Esophagus muscularis mucosa (tissue), 4 donors: ENCODE measurements at regions not wholly inside any gene's neighbourhood (a gene's known extent, or its start where the extent isn't known, plus 50 kb on each side); places are given as distances from the start of the nearest gene placed in this dataset.

Experiments used
- DNase-seq: peaks from one replicate; pipeline ENCODE4 v3.0.0-alpha.2; 2017; ENCODE audit errors: extremely low spot score
- H3K27ac ChIP-seq, 4 donors: fragments of 200-600 bp; sonication (generic); replicated peaks in 1 of 4; 1 replicate in 3 of 4; 2 replicates in 1 of 4; pipeline ENCODE4 v1.5.1; 2016 to 2019; ENCODE audit warnings: mild to moderate bottlenecking in 1 of 4
- H3K27me3 ChIP-seq, 4 donors: fragments of 200-600 bp; sonication (generic); one replicate each; pipeline versions ENCODE4 v1.5.1 to v1.6.0; 2016 to 2019
- H3K36me3 ChIP-seq, 4 donors: fragments of 200-600 bp; sonication (generic); one replicate each; pipeline ENCODE4 v1.5.1; 2016 to 2019
- H3K4me1 ChIP-seq, 4 donors: fragments of 200-600 bp; sonication (generic); one replicate each; pipeline ENCODE4 v1.5.1; 2016 to 2019
- H3K4me3 ChIP-seq, 4 donors: fragments of 200-600 bp; sonication (generic); 1 replicate in 2 of 4; 2 replicates in 2 of 4; pipeline ENCODE4 v1.5.1; 2016 to 2019; ENCODE audit warnings: mild to moderate bottlenecking in 4 of 4, moderate library complexity in 1 of 4
- H3K9me3 ChIP-seq, 4 donors: fragments of 200-600 bp; sonication (generic); 1 replicate in 3 of 4; 2 replicates in 1 of 4; pipeline ENCODE4 v1.5.1; 2016 to 2019
- EP300 ChIP-seq: sonication (generic); formaldehyde crosslinking; IDR thresholded peaks from one replicate; pipeline ENCODE4 v1.6.1; 2017; ENCODE audit warnings: antibody characterized with exemption
- POLR2A ChIP-seq: fragments of 450-650 bp; IDR thresholded peaks from one replicate; pipeline ENCODE4 v1.6.1; 2017; ENCODE audit warnings: antibody characterized with exemption, moderate library complexity, mild to moderate bottlenecking, low read depth
- POLR2AphosphoS5 ChIP-seq, 2 donors: sonication (generic); formaldehyde crosslinking; IDR thresholded peaks; one replicate each; pipeline ENCODE4 v1.6.1; 2017; ENCODE audit warnings: antibody characterized with exemption in 2 of 2
- WGBS: methylation state at CpG from one replicate; pipeline ENCODE4 v1.1.5; 2018; 5-methylcytosine and 5-hydroxymethylcytosine counted together
- intact Hi-C: fragments of 100-400 bp; cut with DNase I; formaldehyde crosslinking; loops from one replicate; pipeline ENCODE4 v1.15.1; 2023
- TF ChIP-seq, protein P1 (sequence below), 3 experiments: fragments of 200-600 bp in 2 of 3; fragments of 450-650 bp in 1 of 3; sonication (generic) in 2 of 3; IDR thresholded peaks; one replicate each; pipeline ENCODE4 v1.5.1; 2017 to 2019; ENCODE audit warnings: antibody characterized with exemption in 3 of 3, mild to moderate bottlenecking in 2 of 3, moderate library complexity in 1 of 3

DNA sequence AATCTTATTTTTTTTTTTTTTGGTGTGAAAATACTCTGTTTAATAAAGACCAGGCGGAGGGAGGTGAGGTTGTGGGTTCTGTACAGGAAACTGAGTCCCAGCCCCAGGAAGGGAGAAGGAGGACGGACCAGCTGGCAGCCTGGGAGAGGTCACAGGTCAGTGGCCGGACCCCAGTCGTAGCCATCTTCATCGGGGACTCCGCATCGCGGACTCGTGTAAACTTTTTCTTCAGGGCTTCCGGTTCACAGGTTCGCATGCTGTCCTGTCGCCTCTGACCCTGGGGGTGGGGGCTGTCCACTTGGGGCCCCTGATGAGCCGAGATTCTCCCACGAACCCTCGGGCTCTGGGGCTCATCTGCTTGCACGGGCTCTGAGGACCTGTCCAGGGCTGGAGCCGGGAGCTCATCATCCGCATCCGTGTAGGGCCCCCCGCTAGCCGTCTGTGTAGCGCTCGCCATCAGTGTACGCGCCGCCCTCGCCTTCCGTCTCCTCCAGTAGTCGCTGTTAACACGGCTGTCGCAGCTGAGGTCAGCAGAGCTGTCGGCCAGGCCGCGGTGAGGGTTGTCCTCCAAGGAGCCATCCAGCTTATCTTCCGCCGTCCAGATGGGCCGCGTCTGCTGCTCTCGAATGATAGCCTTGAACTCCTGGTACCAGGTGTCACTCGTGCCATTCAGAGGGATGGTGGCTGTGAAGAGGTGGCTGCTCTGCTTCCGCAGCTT, 975.7 kb upstream of the PRMT6 start:
- H3K36me3 ChIP-seq: no peaks in the 10 kb centered on the region
- no peak for DNase-seq
- TF ChIP-seq POLR2A: no peak
- TF ChIP-seq EP300: no peak
- TF ChIP-seq, protein P1, sequence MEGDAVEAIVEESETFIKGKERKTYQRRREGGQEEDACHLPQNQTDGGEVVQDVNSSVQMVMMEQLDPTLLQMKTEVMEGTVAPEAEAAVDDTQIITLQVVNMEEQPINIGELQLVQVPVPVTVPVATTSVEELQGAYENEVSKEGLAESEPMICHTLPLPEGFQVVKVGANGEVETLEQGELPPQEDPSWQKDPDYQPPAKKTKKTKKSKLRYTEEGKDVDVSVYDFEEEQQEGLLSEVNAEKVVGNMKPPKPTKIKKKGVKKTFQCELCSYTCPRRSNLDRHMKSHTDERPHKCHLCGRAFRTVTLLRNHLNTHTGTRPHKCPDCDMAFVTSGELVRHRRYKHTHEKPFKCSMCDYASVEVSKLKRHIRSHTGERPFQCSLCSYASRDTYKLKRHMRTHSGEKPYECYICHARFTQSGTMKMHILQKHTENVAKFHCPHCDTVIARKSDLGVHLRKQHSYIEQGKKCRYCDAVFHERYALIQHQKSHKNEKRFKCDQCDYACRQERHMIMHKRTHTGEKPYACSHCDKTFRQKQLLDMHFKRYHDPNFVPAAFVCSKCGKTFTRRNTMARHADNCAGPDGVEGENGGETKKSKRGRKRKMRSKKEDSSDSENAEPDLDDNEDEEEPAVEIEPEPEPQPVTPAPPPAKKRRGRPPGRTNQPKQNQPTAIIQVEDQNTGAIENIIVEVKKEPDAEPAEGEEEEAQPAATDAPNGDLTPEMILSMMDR (IDR thresholded peaks at IDR 0.05): no peak
- no peak for TF ChIP-seq POLR2AphosphoS5 (IDR thresholded peaks at IDR 0.05)
- H3K4me3 ChIP-seq: no peak overlapping the region
- H3K27ac ChIP-seq: no peak overlapping the region
- H3K27me3 ChIP-seq: peaks cover 0 to 12% (median 0%) of the 10 kb centered on the region in 4 donors
- H3K9me3 ChIP-seq: no peaks in the 10 kb centered on the region
- intact Hi-C loops: no loop called here
- WGBS: 54% methylated on average over 18 of the region's 41 CpGs
- no peaks in the 10 kb centered on the region for H3K4me1 ChIP-seq

DNA sequence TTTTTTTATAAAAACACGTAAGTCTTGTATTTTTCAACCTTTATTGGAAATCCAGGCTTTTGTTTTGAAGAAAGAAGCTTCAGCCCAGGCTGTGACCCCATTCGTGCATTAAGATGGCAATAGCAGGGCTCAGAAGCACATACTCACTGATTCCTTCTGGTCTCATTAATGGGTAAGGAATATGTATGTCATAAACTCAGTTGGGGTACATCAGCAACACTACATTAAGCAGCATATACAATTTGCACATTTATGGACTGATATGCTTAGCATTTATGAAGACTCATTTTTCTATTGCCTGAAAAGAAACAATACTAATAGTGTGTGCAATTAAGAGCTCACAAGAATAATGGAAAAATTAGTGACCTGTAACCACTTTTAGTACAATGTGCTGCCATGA, 945.4 kb upstream of the PRMT6 start:
- intact Hi-C loops: no loop called here
- 57% methylated on average over 2 of the region's 2 CpGs for WGBS

DNA sequence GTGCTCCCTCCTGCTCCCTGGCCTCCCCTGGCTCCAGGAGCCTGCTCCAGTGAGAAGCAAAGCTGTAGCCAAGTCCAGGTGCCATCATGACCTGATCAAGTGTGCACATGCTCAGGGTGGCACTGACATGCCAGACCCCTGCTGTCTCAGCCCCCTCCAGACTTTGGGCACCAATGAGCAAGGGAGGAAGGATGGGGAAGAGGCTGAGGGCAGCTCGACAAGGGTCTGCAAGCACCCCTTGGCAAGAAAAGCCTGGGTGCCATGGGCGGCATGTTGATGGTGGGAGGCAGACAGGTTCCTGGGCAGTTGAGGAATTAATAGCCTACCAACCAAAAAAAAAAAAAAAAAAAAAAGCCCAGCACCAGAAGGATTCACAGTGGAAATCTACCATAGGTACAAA, 942.6 kb upstream of the PRMT6 start:
- DNase-seq: no peak
- Histone ChIP-seq H3K4me3 (no peak overlapping the region), H3K9me3 (no peaks in the 10 kb centered on the region), H3K36me3 (no peaks in the 10 kb centered on the region), H3K27me3 (no peaks in the 10 kb centered on the region), H3K27ac (no peak overlapping the region), H3K4me1 (no peaks in the 10 kb centered on the region)
- TF ChIP-seq, protein P1 (IDR thresholded peaks at IDR 0.05): no peak
- TF ChIP-seq POLR2AphosphoS5 (IDR thresholded peaks at IDR 0.05) (no peak), POLR2A (no peak), EP300 (no peak)
- intact Hi-C loops: no loop called here
- WGBS: 62% methylated on average over 2 of the region's 2 CpGs

More for the DNA sequence above, 945.4 kb upstream of the PRMT6 start:
- no peaks in the 10 kb centered on the region for H3K36me3 ChIP-seq
- H3K27me3 ChIP-seq: no peaks in the 10 kb centered on the region
- no peaks in the 10 kb centered on the region for H3K4me1 ChIP-seq
- no peak for DNase-seq
- H3K27ac ChIP-seq: no peak overlapping the region
- TF ChIP-seq EP300 (no peak), POLR2A (no peak), POLR2AphosphoS5 (IDR thresholded peaks at IDR 0.05) (no peak)
- TF ChIP-seq, protein P1 (IDR thresholded peaks at IDR 0.05): no peak
- no peaks in the 10 kb centered on the region for H3K9me3 ChIP-seq
- no peak overlapping the region for H3K4me3 ChIP-seq

DNA sequence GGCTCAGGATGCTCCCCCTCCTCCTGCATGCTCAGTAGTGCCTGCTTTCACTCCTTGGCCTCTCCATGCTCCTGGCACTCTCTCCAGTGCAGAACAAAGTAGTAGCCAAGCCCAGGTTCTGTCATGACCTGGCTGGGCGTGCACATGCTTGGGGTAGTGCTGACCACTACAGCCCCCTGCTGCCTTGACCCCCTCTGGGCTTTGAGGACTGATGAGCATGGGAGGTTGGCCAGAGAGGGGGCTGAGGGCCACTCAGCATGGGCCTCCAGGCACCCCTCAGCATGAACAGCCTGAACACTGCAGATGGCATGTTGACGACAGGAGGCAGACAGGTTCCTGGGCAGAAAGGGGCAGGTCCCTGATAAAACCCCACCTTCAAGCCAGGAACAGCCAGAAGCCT, 935.7 kb upstream of the PRMT6 start:
- TF ChIP-seq EP300 (no peak), POLR2AphosphoS5 (IDR thresholded peaks at IDR 0.05) (no peak), POLR2A (no peak)
- TF ChIP-seq, protein P1 (IDR thresholded peaks at IDR 0.05): no peak
- Histone ChIP-seq H3K36me3 (no peaks in the 10 kb centered on the region), H3K27me3 (no peaks in the 10 kb centered on the region), H3K27ac (no peak overlapping the region), H3K4me3 (no peak overlapping the region), H3K9me3 (no peaks in the 10 kb centered on the region), H3K4me1 (no peaks in the 10 kb centered on the region)
- intact Hi-C loops: no loop called here
- DNase-seq: no peak
- WGBS: 80% methylated on average over 2 of the region's 2 CpGs

DNA sequence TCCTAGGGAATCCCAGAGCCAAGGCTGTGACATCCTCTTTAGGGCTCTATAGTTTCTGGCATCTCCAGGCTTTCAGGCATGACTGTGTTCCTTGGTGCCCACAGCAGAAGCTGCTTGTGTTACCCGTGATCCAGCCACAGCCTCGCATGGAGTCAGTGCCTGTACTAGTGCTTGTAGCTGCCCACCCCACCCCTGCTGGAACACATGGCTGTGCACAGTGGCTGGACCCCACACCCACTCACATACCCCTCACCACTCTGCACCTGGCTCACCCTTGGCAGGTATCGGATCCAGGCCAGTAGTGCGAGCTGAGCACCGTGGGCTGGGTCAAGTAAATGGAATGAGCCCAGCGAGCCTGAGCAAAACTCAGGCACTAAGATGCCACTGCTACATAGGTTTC, 934.7 kb upstream of the PRMT6 start:
- 97% methylated on average over 6 of the region's 6 CpGs for WGBS

More for the DNA sequence above, 934.7 kb upstream of the PRMT6 start:
- intact Hi-C loops: no loop called here
- no peak overlapping the region for H3K4me3 ChIP-seq
- H3K36me3 ChIP-seq: no peaks in the 10 kb centered on the region
- no peaks in the 10 kb centered on the region for H3K9me3 ChIP-seq
- H3K4me1 ChIP-seq: no peaks in the 10 kb centered on the region
- DNase-seq: no peak
- TF ChIP-seq POLR2A: no peak
- TF ChIP-seq, protein P1 (IDR thresholded peaks at IDR 0.05): no peak
- TF ChIP-seq EP300: no peak
- TF ChIP-seq POLR2AphosphoS5 (IDR thresholded peaks at IDR 0.05): no peak
- no peak overlapping the region for H3K27ac ChIP-seq
- H3K27me3 ChIP-seq: no peaks in the 10 kb centered on the region
